Inflammatory macrophage treated with lipopolysaccharide for 4 hours (primary cell): ENCODE measurements at regions not wholly inside any gene's neighbourhood (a gene's known extent, or its start where the extent isn't known, plus 50 kb on each side); places are given as distances from the start of the nearest gene placed in this dataset.
"Not testable (repeated sequence)": the region's sequence is repeated elsewhere in the genome, so short reads cannot be mapped to it uniquely, and the experiment has no call there.

Experiments
- DNase-seq: peaks from one replicate; pipeline ENCODE4 v3.0.0-alpha.2; 2020

DNA sequence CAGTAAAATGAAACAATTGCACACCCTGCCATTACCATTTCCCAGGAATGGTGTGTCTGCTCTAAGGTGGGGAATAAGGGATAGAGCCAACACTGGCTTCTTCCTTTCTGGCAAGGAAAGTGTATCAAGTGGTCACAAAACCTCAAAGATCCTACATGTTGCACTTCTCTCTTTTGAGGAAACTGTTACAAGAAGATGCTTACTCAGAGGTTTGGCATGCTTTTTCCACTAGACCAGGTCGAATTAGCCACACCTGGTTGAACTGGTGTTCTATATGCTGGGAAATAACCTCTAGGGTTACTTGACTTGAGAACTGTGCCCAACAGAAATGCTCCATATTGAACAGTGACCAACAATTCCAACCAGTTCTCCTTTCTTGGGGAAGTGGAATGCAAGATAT, 102.9 kb downstream of the LRRN1 start:
- DNase-seq = no peak

DNA sequence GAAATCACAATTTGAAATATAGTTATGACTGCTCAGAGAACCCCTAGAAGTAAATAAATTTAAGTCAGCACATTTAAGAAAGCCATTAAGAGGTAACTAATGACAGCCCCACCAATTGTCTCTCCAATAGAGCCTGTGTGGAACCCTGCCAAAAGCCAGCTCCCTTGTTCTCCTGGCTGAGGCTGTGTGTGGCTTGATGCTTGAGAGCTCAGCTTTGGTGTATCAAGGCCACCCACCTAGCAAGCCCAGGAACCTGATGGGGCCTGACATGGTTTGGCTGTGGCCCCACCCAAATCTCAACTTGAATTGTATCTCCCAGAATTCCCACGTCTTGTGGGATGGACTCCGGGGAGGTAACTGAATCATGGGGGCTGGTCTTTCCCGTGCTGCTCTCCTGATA, 106.9 kb downstream of the LRRN1 start:
- no peak for DNase-seq

DNA sequence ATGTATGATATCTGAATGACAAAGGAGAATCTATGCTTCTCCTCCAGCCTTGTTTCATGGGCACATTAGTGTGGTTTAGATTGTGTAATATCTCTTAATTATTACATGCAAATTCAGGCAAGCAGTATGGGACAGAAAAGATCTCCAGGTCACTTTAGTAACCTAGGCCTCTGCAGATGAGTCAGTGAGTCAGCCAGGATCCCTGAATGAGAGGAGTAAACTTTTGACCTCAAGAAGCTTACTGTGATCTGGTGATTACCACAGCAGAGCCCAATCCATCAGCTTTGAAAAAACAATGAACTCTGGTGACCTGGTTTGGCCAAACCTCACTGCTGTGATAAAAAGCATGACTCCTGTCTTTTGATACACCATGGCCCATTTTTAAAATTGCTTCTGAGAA, 107.8 kb downstream of the LRRN1 start:
- DNase-seq = no peak

DNA sequence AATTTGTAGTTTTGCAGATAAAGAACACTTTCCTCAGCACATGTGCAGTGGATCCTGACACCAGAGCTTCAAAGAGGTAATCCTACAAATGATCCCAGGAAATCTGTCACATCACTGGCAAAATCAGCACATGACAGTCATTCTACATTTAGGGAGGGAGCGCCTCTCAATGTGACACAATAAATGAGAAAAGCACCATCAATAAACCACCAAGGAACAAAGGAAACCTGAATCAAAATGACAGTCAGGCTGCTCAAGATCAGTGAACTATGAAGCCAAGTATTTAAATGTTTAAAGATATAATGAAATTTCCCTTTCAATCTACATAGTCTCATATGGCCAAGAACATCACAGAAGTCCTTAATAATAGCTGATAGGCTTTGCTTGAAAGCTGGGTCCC, 119.5 kb downstream of the LRRN1 start:
- no peak for DNase-seq

DNA sequence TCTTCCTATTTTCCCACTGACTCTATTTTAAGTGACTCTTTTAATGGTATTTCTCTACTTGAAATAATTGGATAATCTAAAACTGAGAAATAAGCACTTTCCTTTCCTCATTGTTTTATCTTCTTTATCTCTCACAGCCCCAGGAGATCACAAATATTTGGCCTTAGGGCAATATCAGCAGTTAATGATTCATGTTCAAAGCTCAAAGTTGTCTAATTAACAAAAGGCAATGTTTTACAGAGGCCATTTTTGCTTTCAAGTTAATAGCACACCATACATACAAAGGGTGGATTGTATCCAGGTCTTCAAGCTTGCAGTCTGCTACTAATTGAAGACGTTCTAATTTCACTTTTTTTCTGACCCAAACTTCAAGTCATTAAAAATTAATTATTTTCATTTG, 120.1 kb downstream of the LRRN1 start:
- DNase-seq = no peak

DNA sequence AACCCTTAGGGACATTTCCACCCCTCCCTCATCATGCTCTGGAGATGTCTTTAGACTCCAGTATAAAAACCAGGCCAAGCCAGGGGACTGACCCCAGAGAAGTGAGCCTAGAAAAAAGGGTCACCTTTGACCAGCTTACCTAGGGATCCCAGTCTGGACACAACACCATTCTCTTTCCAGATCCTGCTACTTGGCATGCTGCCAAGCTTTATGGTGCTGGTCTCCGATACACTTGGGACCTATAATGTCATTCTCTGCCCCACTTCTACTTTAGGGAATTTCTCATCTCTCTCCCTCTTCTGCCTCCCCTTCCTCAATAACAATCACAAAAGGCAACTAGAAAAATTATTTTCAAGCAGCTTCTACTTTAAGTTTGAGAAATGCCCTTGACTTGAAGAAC, 124.4 kb downstream of the LRRN1 start:
- DNase-seq = no peak

DNA sequence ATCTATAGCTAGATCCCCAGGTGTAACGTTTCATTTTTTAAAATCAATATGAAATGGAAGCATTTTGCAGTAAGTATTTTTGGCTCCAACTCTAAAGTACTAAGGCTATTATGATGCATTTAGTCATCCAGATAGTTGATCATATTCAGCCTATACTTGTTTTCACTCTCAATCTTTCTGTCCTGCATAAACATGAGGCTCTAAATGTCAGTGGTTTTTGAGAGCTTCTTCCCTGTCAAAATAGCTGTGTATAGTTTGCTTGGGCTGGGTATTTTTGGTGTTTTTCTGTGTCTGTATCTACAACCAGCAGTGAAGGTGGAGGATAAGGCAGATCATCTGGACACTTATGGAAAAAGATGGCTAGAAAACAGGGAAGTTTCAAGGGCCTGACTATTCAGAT, 128.0 kb downstream of the LRRN1 start:
- no peak for DNase-seq

DNA sequence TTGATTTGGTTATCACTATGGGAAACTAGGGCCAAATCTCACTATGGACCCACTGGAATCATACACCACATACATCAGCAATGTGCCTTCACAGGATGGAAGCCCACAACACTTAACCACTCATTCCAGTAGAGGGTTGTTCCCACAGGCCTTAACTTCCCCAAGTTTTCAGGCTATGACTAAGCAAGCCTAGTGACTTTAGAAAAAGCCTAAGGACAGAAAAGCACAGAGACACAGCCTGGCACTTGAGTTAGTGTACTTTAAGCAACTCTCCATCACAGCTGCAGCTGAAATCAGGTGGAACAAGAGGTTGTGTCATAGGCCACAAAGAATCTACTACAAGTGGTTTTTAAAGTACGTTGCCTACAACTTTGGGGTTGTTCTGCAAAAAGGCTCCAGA, 128.7 kb downstream of the LRRN1 start:
- DNase-seq = no peak

DNA sequence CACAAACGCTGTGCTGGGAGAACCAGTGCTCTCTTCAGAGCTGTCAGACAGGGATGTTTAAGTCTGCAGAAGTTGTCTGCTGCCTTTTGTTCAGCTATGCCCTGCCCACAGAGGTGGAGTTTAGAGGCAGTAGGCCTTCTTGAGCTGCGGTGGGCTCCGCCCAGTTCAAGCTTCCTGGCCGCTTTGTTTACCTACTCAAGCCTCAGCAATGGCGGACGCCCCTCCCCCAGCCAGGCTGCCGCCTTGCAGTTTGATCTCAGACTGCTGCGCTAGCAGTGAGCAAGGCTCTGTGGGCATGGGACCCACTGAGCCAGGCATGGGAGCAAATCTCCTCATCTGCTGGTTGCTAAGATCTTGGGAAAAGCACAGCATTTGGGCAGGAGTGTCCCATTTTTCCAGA, 142.1 kb downstream of the LRRN1 start:
- not testable (repeated sequence) for DNase-seq

DNA sequence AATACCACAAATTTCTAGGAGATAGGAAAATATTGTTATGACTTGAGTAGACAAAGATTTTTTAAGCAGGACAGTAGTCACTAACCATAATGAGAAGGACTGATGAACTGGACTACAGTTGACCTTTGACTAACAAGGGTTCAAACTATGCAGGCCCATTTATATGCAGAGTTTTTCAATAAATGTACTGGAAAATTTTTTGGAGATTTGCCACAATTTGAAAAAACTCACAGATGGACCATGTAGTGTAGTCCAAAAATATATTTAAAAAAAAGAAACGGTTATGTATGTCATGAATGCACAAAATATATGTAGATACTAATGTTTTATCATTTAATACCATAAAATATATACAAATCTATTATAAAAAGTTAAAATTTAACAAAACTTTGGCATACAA, 151.8 kb downstream of the LRRN1 start:
- no peak for DNase-seq

DNA sequence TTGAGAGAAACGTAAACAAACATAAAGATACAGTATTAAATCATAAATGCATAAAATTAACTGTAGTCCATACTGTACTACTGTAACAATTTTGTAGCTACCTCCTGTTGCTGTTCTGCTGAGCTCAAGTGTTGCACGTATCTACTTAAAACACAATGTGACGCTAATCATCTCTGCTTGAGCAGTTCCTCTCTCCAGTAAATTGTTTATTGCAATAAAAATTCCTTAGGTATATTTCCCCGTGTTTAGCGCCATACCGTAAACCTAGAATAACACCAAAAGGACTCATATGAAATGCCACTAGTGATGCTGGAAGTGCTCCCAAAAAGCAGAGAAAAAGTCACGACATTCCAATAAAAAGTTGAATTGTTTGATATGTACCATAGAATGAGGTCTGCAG, 152.3 kb downstream of the LRRN1 start:
- DNase-seq = no peak

DNA sequence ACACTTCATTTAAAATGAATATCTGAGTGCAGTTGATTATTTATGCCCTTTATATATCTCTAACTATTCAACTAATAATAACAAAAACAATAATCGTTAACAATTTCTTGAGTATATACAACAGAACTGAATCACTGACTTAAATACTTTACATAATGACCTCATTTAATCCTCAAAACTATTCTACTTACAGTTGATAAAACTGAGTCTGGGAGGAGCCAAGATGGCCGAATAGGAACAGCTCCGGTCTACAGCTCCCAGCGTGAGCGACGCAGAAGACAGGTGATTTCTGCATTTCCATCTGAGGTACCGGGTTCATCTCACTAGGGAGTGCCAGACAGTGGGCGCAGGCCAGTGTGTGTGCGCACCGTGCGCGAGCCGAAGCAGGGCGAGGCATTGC, 163.6 kb downstream of the LRRN1 start:
- not testable (repeated sequence) for DNase-seq

DNA sequence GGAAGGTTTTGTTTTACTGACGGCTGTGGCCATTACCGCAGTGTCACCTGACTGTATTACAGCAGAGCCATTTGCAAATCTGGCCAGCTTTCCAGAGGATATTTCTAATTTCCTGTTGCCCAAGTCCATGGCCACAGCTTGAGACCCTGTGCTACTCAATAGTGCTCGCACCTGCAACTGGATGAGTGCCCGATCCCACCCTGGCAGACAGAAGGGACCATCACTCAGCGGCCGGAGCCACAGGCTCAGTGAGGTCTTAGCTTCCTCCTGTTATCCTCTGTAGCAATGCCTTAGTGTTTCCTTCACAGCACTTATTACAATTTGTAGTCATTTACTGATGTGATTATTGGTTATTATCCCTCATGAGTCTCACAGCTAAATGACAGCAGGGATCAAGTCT, 184.8 kb downstream of the LRRN1 start:
- no peak for DNase-seq

DNA sequence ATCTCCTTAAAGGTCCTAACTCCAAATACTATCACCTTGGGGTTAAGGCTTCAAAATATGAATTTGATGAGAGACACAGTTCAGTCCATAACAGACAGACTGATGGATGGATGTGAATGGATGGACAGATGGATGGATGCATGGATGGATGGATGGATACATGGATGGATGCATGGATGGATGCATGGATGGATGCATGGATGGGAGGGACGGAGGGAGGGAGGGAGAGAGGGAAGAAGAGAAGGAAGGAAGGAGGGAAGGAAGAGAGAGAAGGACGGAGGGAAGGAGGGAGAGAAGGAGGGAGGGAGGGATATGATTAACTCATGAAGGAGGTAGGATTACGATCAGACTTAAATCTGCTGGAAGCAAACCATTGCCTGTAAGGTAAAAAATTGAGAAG, 192.4 kb downstream of the LRRN1 start:
- no peak for DNase-seq

DNA sequence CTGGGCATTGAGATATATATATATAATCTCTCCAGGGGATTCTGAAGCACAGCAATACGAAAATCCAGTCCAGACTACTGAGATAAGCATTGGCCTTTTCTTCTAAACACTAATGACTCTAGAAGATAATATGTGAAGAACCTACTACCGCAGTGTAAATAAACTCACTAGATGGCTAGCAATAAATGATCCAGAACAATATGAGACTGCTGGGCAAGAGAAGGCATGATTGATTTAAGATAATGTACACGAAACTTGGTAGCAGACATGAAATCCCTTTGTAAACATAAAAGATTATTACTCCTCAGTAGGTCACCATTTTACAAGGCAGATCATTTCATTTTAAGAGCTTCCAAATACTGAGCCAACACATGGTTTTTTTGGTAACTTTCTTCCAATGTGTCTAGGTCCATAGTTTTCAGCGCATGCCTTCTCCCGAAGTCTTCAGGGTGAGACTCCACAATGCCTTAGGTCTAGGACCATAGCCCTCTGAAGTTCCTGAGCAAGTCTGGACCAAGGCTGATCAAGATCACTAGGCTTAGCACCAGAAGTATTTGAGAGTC, 193.2 kb downstream of the LRRN1 start:
- no peak for DNase-seq

DNA sequence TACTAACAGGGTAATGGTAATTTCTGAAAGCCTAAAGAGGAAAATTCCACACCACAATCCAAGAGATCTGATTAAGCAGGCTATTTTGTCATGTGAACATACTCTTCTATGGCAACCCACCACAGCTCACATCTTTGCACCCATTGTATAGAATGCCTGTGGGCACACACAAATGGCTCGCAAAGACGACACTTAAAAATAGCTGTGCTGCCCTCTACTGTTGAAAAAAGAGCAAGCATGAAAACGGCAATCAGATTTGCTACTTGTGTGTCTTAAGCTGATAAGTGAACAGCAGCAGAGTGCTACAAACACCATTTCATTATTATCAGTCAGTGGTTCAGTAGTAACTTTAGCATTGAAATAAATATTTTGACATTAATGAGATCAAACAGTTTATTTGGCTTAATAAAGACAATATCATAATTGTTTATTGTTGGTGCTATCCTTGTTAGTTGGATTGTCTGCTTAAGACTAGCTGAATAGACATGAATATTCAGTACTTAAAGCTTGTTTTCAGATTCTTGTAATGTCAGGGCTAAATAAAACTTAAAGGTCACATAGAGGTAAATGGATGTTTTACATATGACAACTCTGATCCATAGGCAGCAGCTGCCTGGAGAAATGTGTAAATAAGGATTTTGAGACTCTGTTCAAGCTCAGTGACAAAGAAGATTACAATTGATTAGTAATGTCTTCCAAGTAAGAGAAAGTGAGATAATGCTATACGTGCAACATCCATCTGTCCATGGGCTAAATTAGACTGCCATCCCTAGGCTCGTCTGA, 199.1 kb downstream of the LRRN1 start:
- peak; percentile 46 for DNase-seq

DNA sequence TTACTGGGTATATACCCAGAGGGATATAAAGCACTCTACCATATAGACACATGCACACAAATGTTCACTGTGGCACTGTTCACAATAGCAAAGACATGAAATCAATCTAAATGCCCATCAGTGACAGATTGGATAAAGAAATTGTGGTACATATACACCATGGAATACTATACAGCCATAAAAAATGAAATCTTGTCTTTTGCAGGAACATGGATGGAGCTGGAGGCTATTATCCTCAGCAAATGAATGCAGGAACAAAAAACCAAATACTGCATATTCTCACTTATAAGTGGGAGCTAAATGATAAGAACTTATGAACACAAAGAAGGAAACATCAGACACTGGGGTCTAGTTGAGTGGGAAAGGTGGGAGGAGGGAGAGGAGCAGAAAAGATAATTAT, 200.1 kb downstream of the LRRN1 start:
- DNase-seq = not testable (repeated sequence)

DNA sequence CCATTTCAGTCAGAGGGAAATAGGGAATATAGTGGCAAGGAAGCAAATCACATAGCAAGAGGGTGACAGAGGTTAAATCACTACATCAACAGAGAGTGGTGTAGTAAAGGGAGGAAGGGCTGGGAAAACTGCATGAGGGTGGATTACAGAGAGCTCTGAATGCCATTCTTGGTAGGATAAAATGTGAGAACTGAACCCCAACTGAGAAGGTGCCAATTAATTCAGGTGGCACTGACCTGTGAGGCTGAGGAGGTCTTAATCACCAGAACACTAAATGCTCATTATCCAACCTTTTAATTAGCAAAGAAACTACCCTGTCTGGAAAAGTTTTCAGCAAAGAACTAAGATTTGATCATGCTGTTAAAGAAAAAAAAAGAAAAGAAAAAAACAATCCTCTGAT, 202.7 kb downstream of the LRRN1 start:
- DNase-seq = no peak

DNA sequence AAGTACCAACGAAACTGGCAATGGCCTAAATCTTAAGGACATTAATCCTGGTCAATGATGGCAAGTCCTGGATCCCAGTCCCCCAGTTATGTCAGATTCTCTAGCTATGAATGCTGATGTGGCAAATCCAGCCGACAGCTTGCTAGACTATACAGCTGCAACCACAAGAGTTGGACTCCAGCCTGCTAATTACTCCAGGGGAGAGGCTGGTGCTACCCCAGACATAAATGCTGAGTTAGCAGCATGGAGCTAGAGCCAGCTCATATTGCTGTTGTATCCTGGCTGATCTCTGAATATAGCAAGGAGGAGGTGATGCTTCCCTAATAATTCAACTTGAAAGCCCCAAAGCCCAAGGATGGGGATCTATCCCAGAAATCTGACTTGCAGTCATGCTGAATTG, 207.1 kb downstream of the LRRN1 start:
- no peak for DNase-seq

DNA sequence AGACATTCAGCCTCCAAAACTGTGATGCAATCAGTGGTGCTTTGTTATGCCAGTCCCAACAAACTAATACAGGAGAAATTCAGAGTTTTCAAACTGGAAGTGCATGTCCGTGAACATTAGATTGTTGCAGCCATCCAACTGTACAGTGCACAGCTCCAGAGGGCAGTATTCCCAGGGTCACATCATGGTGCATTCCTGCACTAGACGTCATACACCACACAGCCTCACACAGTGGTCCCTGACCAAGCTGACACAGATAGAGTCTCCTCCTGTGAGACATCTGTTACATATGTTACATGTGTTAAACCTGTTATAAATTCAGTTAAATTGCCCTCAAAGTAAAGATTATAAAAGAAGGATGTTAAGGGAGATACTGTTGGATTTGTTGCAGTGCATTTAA, 209.0 kb downstream of the LRRN1 start:
- no peak for DNase-seq

DNA sequence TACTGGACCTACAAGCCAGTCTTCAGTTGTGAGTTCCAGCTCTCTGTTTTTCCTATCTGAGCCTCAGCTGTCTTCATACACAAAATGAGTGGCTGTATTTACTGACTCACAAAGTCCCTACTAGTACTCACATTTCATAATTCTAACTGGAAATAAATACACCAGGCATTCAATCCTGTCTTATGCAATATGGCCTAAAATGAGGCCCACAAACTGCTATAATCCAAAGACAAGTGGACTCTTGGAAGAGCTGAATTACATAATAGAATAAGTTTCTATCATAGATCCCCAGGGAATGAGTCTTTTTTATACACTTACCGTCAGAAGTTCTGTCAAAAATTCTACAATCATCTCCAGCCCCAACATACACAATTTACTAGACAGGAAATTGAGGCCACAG, 211.9 kb downstream of the LRRN1 start:
- DNase-seq = no peak

DNA sequence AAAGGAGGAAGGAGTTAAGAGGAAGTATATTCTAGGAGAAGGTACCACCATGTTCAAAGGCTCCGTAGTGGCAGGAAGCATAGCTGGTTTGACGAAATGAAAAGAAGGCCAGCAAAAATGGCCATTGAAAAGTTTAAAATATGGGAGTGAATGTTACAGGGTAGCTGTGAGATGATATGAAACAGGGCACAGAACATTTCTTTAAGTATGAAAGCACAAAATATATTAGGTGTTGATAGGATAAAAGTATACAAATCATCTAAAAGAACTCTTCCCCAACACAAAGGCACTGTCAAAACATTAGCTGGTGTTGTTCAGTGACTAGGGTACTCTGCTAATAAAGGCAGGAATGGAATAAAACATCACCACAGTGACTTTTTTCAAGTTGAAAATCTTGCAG, 216.2 kb downstream of the LRRN1 start:
- DNase-seq = no peak

DNA sequence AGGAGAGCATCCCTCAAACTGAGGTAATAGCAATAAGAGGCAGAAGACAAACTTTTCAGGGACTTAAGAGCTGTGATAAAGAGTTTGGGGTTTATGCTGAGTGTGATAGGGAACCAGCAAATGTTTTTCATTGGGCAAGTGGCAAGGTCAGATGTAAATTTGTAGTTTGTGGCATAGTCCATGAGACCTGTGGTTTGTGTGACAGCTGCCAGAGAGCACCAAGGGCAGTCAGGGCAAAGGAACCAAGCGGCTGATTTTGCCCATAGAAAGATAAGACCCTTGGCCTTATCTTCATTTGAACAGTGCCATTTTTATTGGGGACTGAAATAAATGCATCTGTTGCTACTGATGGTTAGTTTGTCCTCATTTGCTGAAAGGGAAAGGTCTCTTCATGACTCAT, 220.3 kb downstream of the LRRN1 start:
- no peak for DNase-seq

DNA sequence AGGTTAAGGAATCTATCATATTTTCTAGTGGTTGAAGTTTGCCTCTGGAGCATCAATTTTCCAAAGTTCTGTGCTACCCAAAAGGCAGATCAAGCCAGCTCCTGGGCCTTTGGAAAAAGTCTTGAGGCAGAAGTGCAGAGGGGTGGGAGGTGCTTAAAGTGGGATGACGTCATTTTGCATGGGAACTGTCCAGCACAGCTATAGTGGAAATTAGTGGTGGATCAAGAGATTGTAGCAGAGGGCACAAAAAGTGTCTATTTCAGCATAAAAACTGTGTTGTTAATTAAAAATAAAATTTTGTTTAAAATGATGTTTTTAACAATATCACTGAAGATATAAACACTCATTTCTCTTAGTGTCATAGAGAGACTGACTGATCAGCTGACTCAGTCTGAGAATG, 221.9 kb downstream of the LRRN1 start:
- no peak for DNase-seq

DNA sequence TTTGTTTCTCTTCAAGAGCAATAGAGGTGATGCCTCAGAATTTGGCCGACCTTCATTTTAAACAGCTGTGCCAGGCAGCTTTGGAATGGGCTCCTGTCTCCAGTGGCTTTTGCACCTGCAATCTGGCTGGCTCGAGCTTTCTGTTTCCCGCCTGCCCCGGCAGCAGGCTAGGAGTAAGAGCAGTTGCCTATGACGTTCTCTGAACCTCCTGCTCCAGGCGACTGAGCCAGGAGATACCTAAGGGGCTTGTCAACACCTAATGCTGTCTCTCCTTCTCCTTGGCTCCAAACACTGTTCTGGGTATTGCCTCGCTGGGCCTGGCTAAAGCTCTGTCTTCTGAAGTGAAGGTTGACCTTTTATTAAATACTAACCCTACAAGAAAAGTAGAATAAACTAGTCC, 229.9 kb downstream of the LRRN1 start:
- DNase-seq = no peak
